GM12878 (cell line): ENCODE measurements at regions not wholly inside any gene's neighbourhood (a gene's known extent, or its start where the extent isn't known, plus 50 kb on each side); places are given as distances from the start of the nearest gene placed in this dataset.

Source experiments
- CTCF ChIP-seq, 3 experiments: IDR thresholded peaks in 2 of 3; conservative IDR thresholded peaks in 1 of 3; 2 replicates each; pipeline ENCODE4 v1.5.1; 2011; ENCODE audit warnings: low read depth in 3 of 3, low read length in 3 of 3, mild to moderate bottlenecking in 3 of 3, control low read depth in 2 of 3, moderate library complexity in 2 of 3, inconsistent platforms in 1 of 3, mixed read lengths in 1 of 3; ENCODE audit not compliant: control insufficient read depth in 2 of 3, insufficient read depth in 1 of 3; ENCODE audit errors: extremely low read depth in 1 of 3
- EP300 ChIP-seq, 2 experiments: fragments of 150-350 bp in 1 of 2; IDR thresholded peaks; 2 replicates each; pipeline ENCODE4 v1.6.1; 2011 to 2012; ENCODE audit warnings: low read depth in 2 of 2, low read length in 2 of 2, borderline replicate concordance in 1 of 2, improper control_type of control experiment in 1 of 2, inconsistent platforms in 1 of 2; ENCODE audit not compliant: control insufficient read depth in 1 of 2
- PAX5 ChIP-seq: IDR thresholded peaks from 2 replicates; pipeline ENCODE4 v1.6.1; 2011; ENCODE audit warnings: low read depth, low read length, borderline replicate concordance
- SIN3A ChIP-seq: IDR thresholded peaks from 2 replicates; pipeline ENCODE4 v1.6.1; 2012; ENCODE audit warnings: low read depth, low read length, improper control_type of control experiment
- USF1 ChIP-seq: IDR thresholded peaks from 2 replicates; pipeline ENCODE4 v1.6.1; 2011; ENCODE audit warnings: borderline replicate concordance, low read depth, mild to moderate bottlenecking, moderate library complexity, mixed read lengths, low read length; ENCODE audit not compliant: insufficient read depth; ENCODE audit errors: extremely low read length

GRCh38 chrX:148281920-148282319 is 218.5 kb upstream of the AFF2 start:
- TF ChIP-seq CTCF (IDR thresholded peaks at IDR 0.05 in 2 of 3, conservative IDR thresholded peaks at IDR 0.05 in 1 of 3; ENCODE audit: control insufficient read depth in 2 of 3, extremely low read depth in 1 of 3, insufficient read depth in 1 of 3, low read depth in 3 of 3, low read length in 3 of 3) (no peak), USF1 (no peak), PAX5 (no peak), EP300 (IDR thresholded peaks at IDR 0.05; ENCODE audit: borderline replicate concordance in 1 of 2, control insufficient read depth in 1 of 2, low read depth in 2 of 2, low read length in 2 of 2) (no peak), SIN3A (no peak)
